ENCODE measurements at regions not wholly inside any gene's neighbourhood (a gene's known extent, or its start where the extent isn't known, plus 50 kb on each side); places are given as distances from the start of the nearest gene placed in this dataset.

DNA sequence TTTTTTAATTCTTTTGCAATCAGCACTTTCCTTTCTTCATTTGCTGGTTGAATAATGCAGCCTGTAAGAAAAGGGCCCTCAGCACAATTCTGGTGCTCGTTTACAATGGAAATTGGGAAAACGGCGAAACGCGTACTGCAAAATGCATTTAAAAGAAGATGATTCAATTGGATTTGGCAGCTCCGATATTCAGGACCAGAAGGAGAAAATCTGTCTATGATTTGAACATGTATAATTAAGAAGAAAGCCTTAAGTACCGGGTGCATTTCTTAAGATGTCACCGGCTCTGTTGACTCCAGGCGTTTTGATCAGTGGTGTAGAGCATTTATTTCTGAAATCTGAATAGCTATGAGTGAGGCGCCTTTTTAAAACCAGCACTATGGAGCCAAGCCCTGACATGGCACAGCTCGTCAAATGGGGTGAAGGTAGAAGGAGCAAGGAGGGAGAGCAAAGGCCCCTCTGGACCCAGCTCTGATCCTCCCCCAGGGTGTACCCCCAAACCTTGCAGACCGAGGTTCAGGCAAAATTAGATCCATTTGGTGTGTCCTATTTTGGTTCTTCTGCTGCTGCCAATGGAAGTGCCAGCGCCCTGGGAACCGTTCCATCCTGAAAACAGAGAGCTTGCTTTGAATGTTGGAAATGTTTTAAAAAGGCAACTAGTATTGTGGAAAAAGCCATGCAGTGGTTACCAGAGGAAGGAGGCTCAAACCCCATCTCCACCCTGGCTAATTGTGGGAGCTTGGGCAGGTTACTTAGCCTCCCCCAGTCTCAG is 161.4 kb upstream of the RPL38 start:
- TF ChIP-seq EZH2 (IDR thresholded peaks at IDR 0.05; ENCODE audit: low read length, unreplicated experiment) (no peak), CTCF (conservative IDR thresholded peaks at IDR 0.05; ENCODE audit: low read depth, low read length) (no peak)

All from PC-3 (cell line).